Ovary (tissue), 7 donors: ENCODE measurements at regions not wholly inside any gene's neighbourhood (a gene's known extent, or its start where the extent isn't known, plus 50 kb on each side); places are given as distances from the start of the nearest gene placed in this dataset.

Source experiments
- DNase-seq, 5 donors: peaks; one replicate each; pipeline ENCODE4 v3.0.0-alpha.2; 2019 to 2020
- H3K27ac ChIP-seq, 2 donors: fragments of 200-600 bp; one replicate each; pipeline versions ENCODE4 v1.5.1 to v1.8.0; 2019 to 2022
- H3K27me3 ChIP-seq: fragments of 200-600 bp; one replicate; pipeline ENCODE4 v1.8.0; 2022
- H3K36me3 ChIP-seq: fragments of 200-600 bp; sonication (generic); one replicate; pipeline ENCODE4 v1.5.1; 2019
- H3K4me1 ChIP-seq: one replicate; pipeline ENCODE4 v1.8.1; 2013; ENCODE audit warnings: mild to moderate bottlenecking, moderate library complexity; ENCODE audit not compliant: insufficient read depth
- H3K4me3 ChIP-seq: fragments of 200-600 bp; sonication (generic); one replicate; pipeline ENCODE4 v1.5.1; 2017
- H3K9me3 ChIP-seq, 2 donors: fragments of 200-600 bp in 1 of 2; sonication (generic) in 1 of 2; one replicate each; pipeline versions ENCODE4 v1.5.1 to v1.8.1; 2013 to 2019; ENCODE audit warnings: mild to moderate bottlenecking in 1 of 2, moderate library complexity in 1 of 2
- EP300 ChIP-seq: sonication (generic); formaldehyde crosslinking; IDR thresholded peaks from one replicate; pipeline ENCODE4 v1.6.1; 2017; ENCODE audit warnings: antibody characterized with exemption
- POLR2A ChIP-seq: fragments of 450-650 bp; IDR thresholded peaks from one replicate; pipeline ENCODE4 v1.6.1; 2017; ENCODE audit warnings: antibody characterized with exemption, mild to moderate bottlenecking, moderate library complexity
- WGBS, 3 donors: extraction: QIAGEN DNeasy Blood & Tissue Kit in 1 of 3; methylation state at CpG; one replicate each; pipeline versions ENCODE4 v1.1.5 to v1.1.7; 2013 to 2017; 5-methylcytosine and 5-hydroxymethylcytosine counted together
- intact Hi-C, 4 donors: fragments of 100-400 bp; cut with DNase I; formaldehyde crosslinking; loops; one replicate each; pipeline versions ENCODE4 v1.11.0 to v1.15.1; 2022 to 2023
- TF ChIP-seq, protein P1 (sequence below), 3 donors: fragments of 450-650 bp in 2 of 3; fragments of 200-600 bp in 1 of 3; IDR thresholded peaks; one replicate each; pipeline versions ENCODE4 v1.5.1 to v1.8.0; 2016 to 2022; ENCODE audit warnings: antibody characterized with exemption in 3 of 3, mild to moderate bottlenecking in 1 of 3
- donor health status: DM: no; HTN: no; CAD: no; lungs with moderate emphysema.
- donor health status: DM: no; HTN: no; CAD: no.
- donor health status: Bipolar disorder and iron deficiency.
- donor health status: DM: no; HTN: no; CAD: no.
- donor health status: DM: yes; HTN: yes; CAD: no.

DNA sequence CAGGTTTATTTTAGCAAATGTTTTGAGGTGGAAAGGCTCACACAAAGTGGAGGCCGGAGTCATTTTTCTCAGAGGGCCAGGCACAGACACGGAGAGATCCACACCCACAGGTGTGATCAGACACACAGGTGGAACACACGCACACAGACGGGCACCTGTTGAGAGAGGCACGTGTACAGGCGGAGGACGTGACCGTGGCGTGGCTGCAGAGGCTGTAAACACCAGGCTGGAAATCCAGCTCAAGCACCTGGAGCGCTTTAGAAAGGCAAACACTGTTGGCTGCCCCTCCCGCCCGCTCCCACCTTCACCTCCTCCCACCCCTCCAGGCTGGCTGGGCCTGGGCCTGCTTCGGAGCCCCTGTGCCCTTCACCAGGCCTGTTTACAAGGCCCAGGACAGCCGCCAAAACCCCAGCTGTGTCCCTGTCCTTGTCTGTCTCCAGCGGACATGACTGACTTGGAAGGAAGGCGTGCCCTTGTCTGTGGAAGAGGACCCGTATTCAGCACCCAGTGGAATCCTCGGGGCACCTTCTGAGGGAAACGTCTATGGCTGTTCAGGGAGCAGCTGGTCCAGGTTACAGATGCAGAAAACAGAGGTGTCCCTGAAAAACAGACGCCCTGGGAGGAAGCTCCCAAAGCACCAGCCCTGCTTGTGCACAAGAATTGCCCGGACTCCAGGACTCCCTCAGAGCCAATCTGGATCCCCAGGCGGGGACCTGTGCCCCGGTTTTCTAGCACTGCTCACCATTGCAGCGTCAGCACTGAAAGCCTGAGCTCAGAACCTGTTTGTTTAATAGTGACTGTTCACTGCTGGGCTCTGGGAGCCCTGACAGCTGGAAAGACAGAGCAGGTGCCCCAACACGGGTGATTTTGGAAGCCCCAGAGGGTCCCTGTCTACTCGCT is 134.3 kb upstream of the HAAO start:
- DNase-seq, result peak in 1 of 5 donors; percentile 46
- Histone ChIP-seq H3K4me1 (peaks cover 77% of the 10 kb centered on the region), H3K9me3 (no peaks in the 10 kb centered on the region), H3K36me3 (no peaks in the 10 kb centered on the region), H3K27ac (peak overlapping the region; percentile 70 to 74), H3K27me3 (no peaks in the 10 kb centered on the region), H3K4me3 (no peak overlapping the region)
- intact Hi-C loops, result loop anchor here in 3 of 4 donors (5.0 to 10.0 kb wide), 4 partner anchors 52 to 94 kb away; no protein-coding TSS in a partner anchor
- TF ChIP-seq POLR2A, result no peak
- 55 to 72% (median 55%) methylated on average over 24 to 26 of the region's 26 CpGs for WGBS, 3 donors

- TF ChIP-seq EP300 (no peak), POLR2A (no peak)
- TF ChIP-seq, protein P1, sequence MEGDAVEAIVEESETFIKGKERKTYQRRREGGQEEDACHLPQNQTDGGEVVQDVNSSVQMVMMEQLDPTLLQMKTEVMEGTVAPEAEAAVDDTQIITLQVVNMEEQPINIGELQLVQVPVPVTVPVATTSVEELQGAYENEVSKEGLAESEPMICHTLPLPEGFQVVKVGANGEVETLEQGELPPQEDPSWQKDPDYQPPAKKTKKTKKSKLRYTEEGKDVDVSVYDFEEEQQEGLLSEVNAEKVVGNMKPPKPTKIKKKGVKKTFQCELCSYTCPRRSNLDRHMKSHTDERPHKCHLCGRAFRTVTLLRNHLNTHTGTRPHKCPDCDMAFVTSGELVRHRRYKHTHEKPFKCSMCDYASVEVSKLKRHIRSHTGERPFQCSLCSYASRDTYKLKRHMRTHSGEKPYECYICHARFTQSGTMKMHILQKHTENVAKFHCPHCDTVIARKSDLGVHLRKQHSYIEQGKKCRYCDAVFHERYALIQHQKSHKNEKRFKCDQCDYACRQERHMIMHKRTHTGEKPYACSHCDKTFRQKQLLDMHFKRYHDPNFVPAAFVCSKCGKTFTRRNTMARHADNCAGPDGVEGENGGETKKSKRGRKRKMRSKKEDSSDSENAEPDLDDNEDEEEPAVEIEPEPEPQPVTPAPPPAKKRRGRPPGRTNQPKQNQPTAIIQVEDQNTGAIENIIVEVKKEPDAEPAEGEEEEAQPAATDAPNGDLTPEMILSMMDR (IDR thresholded peaks at IDR 0.05), result no peak
- intact Hi-C loops, result loop anchor here in 3 of 4 donors (5.0 to 10.0 kb wide), 4 partner anchors 51 to 94 kb away; no protein-coding TSS in a partner anchor
- WGBS, 3 donors, result 18 to 23% (median 22%) methylated on average over 11 to 12 of the region's 12 CpGs
- Histone ChIP-seq H3K27me3 (no peaks in the 10 kb centered on the region), H3K36me3 (no peaks in the 10 kb centered on the region), H3K9me3 (no peaks in the 10 kb centered on the region), H3K4me1 (peaks cover 79% of the 10 kb centered on the region), H3K27ac (peak overlapping the region; percentile 70 to 74), H3K4me3 (no peak overlapping the region)
- DNase-seq, result peak in 2 of 5 donors; percentile 51 to 67
Measured at GRCh38 chr2:42925742-42926433, 133.5 kb upstream of the HAAO start.

- no peak overlapping the region for H3K4me3 ChIP-seq
- TF ChIP-seq, protein P1 (IDR thresholded peaks at IDR 0.05), result no peak
- TF ChIP-seq POLR2A, result no peak
- TF ChIP-seq EP300, result no peak
Measured at GRCh38 chr2:42924418-42924886, 132.1 kb upstream of the HAAO start.

GRCh38 chr2:42923580-42924417 is 131.4 kb upstream of the HAAO start:
- peak overlapping the region; percentile 74 to 77 for H3K27ac ChIP-seq
- H3K9me3 ChIP-seq, result no peaks in the 10 kb centered on the region
- 53 to 66% (median 55%) methylated on average over 5 of the region's 5 CpGs for whole genome bisulfite sequencing, 3 donors
- H3K4me1 ChIP-seq, result peaks cover 64% of the 10 kb centered on the region
- intact Hi-C loops, result loop anchor here in 2 of 4 donors (10.0 kb wide), 2 partner anchors 49 to 89 kb away; no protein-coding TSS in a partner anchor
- peak in 1 of 5 donors; percentile 16 for DNase-seq
- H3K27me3 ChIP-seq, result no peaks in the 10 kb centered on the region
- TF ChIP-seq EP300, result no peak
- TF ChIP-seq, protein P1 (IDR thresholded peaks at IDR 0.05), result no peak
- no peak for TF ChIP-seq POLR2A
- H3K36me3 ChIP-seq, result no peaks in the 10 kb centered on the region
- H3K4me3 ChIP-seq, result no peak overlapping the region

More at GRCh38 chr2:42924418-42924886, 132.1 kb upstream of the HAAO start:
- DNase-seq, result peak in 4 of 5 donors; percentile 54 to 71 (median 64)
- 2 to 5% (median 4%) methylated on average over 12 of the region's 12 CpGs for WGBS, 3 donors
- peaks cover 70% of the 10 kb centered on the region for H3K4me1 ChIP-seq
- intact Hi-C loops, result loop anchor here in 2 of 4 donors (10.0 kb wide), 2 partner anchors 50 to 90 kb away; no protein-coding TSS in a partner anchor
- no peaks in the 10 kb centered on the region for H3K9me3 ChIP-seq
- peak overlapping the region; percentile 74 to 77 for H3K27ac ChIP-seq
- H3K36me3 ChIP-seq, result no peaks in the 10 kb centered on the region
- no peaks in the 10 kb centered on the region for H3K27me3 ChIP-seq
